GM06990 (cell line): ENCODE measurements at regions not wholly inside any gene's neighbourhood (a gene's known extent, or its start where the extent isn't known, plus 50 kb on each side); places are given as distances from the start of the nearest gene placed in this dataset.

ENCODE experiments used
- DNase-seq: peaks from one replicate; pipeline ENCODE4 v3.0.0-alpha.2; 2011; ENCODE audit not compliant: insufficient read length; ENCODE audit errors: extremely low read depth
- H3K27me3 ChIP-seq: replicated peaks from 2 replicates; pipeline ENCODE4 v1.6.0; 2011; ENCODE audit warnings: low read length; ENCODE audit not compliant: control insufficient read depth, insufficient read depth
- H3K36me3 ChIP-seq: 2 replicates; pipeline ENCODE4 v1.5.1; 2011; ENCODE audit warnings: low read length; ENCODE audit not compliant: control insufficient read depth, insufficient read depth
- H3K4me3 ChIP-seq: replicated peaks from 2 replicates; pipeline ENCODE4 v1.5.1; 2011; ENCODE audit warnings: low read depth, mild to moderate bottlenecking, control low read depth, low read length
- TF ChIP-seq, protein P1 (sequence below): IDR thresholded peaks from 2 replicates; pipeline ENCODE4 v1.5.1; 2011; ENCODE audit warnings: low read length, control low read depth, mild to moderate bottlenecking, inconsistent platforms; ENCODE audit not compliant: insufficient read depth, poor library complexity, severe bottlenecking

DNA sequence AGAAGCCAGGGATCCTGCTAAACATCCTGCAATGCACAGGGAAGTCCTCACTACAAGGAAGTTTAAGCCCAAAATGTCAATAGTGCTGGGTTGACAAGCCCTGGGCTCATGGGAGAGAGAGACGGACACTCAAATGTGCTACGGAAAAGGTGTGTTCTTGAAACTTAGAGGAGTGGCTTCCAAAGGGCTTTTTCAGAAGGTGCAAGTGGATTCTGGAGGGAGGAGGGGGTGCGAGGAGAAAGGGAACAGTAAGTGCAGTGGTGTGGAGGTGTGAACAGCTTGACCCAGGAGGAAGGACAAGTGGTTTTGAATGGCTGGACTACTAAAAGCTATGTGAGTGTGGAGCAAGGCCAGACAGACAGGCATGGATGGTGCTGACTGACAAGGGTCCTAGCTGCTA, 50.4 kb upstream of the CECR2 start:
- H3K36me3 ChIP-seq = no peaks in the 10 kb centered on the region
- TF ChIP-seq, protein P1, sequence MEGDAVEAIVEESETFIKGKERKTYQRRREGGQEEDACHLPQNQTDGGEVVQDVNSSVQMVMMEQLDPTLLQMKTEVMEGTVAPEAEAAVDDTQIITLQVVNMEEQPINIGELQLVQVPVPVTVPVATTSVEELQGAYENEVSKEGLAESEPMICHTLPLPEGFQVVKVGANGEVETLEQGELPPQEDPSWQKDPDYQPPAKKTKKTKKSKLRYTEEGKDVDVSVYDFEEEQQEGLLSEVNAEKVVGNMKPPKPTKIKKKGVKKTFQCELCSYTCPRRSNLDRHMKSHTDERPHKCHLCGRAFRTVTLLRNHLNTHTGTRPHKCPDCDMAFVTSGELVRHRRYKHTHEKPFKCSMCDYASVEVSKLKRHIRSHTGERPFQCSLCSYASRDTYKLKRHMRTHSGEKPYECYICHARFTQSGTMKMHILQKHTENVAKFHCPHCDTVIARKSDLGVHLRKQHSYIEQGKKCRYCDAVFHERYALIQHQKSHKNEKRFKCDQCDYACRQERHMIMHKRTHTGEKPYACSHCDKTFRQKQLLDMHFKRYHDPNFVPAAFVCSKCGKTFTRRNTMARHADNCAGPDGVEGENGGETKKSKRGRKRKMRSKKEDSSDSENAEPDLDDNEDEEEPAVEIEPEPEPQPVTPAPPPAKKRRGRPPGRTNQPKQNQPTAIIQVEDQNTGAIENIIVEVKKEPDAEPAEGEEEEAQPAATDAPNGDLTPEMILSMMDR = no peak

DNA sequence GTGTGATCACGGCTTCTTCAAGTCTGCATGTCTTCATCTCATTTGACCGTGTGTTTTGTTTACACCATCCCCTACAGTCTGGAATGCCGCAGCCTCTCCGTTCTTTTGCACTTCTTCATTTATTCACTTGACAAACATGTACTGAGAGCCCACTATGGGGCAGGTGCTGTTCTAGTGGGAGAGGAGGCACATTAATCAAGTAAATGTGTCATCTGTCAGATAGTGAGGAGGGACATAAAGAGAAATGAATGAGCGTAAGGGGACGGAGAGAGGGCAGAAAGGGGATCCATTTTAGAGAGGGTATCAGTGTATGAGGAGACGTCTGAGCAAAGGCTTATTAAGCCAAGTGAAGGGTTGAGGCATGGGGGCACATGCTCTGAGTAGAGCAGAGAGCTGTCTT, 54.0 kb upstream of the CECR2 start:
- no peak for DNase-seq
- Histone ChIP-seq H3K36me3 (no peaks in the 10 kb centered on the region), H3K4me3 (no peak overlapping the region), H3K27me3 (no peaks in the 10 kb centered on the region)
- TF ChIP-seq, protein P1 = no peak

More for the DNA sequence above, 50.4 kb upstream of the CECR2 start:
- DNase-seq = no peak
- Histone ChIP-seq H3K4me3 (no peak overlapping the region), H3K27me3 (no peaks in the 10 kb centered on the region)

DNA sequence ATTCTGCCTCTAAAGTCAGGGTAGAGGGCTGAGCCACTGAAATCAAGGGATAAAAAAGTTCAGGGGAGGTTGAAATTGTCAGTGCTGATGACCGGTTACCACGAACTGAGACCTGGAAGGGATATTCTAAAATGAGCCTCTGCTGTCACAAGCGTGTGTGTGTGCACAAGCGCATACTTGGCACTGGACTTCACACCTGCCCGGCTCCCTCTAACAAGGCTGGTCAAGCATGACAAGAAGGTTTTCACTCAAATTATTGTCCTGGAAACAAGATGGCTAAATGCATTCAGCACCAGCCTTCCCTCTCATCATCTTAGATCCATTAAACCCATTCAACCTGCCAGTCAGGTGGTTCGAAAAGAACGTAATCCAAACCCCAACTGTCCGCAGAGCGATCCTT, 54.8 kb upstream of the CECR2 start:
- Histone ChIP-seq H3K4me3 (no peak overlapping the region), H3K27me3 (no peaks in the 10 kb centered on the region), H3K36me3 (no peaks in the 10 kb centered on the region)
- TF ChIP-seq, protein P1 = no peak
- DNase-seq = no peak

DNA sequence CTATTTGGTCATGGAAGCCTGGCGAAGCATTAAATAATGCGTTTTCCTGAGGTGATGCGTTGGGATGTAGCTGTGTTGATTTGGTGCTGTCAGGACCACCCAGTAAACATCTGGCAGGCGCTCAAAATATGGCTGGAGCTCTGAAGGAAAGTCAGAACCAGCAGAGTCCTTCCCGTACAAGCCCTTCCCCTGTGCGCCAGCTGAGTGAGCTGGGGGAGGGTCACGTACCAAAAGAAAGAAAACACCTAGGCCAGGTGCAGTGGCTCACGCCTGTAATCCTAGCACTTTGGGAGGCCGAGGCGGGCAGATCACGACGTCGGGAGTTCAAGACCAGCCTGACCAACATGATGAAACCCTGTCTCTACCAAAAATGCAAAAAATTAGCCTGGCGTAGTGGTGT, 55.6 kb upstream of the CECR2 start:
- Histone ChIP-seq H3K27me3 (no peaks in the 10 kb centered on the region), H3K36me3 (no peaks in the 10 kb centered on the region), H3K4me3 (no peak overlapping the region)
- TF ChIP-seq, protein P1 = no peak
- DNase-seq = no peak

DNA sequence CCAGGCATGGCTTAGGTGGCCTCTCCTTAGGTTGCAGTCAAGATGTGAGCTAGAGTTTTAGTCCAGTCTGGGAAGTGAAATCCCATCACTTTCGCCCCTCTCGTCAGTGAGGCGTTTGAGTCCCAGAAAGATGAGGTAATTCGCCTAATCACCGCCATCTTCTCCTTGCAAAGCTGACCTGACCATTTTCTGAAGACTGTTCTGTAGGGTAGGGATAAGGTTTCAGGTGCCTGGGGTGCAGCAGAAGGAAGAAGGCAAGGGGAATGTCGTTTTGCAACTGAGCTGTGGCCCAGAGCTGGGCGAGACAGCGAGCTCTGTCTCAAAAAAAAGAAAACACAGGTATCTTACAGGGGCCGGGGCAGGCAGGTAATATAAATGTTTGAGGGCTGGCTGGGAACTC, 61.7 kb upstream of the CECR2 start:
- no peaks in the 10 kb centered on the region for H3K27me3 ChIP-seq
- TF ChIP-seq, protein P1 = no peak
- DNase-seq = no peak
- H3K36me3 ChIP-seq = no peaks in the 10 kb centered on the region
- no peak overlapping the region for H3K4me3 ChIP-seq

DNA sequence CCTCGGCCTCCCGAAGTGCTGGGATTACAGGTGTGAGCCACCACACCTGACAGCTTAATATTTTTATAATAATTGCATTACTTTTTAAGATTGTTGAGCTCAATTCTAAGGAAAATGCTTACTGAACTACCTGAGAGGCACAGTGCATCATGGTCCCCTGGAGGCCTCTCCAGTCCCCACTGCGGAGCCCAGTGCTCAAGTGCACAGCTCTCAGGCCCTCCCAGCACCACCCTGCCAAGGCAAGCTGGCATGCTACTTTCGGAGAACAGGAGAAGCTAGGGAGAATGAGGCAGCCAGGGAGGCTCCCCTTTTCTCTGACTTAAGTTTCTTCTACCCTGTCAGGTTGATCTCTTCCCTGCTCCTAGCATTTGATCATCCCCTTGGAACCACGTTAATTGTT, 64.2 kb upstream of the CECR2 start:
- TF ChIP-seq, protein P1 = no peak

More for the DNA sequence above, 64.2 kb upstream of the CECR2 start:
- Histone ChIP-seq H3K27me3 (no peaks in the 10 kb centered on the region), H3K36me3 (no peaks in the 10 kb centered on the region), H3K4me3 (no peak overlapping the region)
- no peak for DNase-seq
